GM21528 (cell line): ENCODE measurements at regions not wholly inside any gene's neighbourhood (a gene's known extent, or its start where the extent isn't known, plus 50 kb on each side); places are given as distances from the start of the nearest gene placed in this dataset.
A peak's percentile ranks its signal among the peaks of the same experiment; 100 is the strongest.

Experiments used
- ATAC-seq: cut with Tn5 transposase; IDR thresholded peaks from one replicate; pipeline ENCODE4 v1.9.1; 2021; ENCODE audit warnings: mild to moderate bottlenecking, moderate library complexity; ENCODE audit not compliant: unreplicated experiment, low FRiP score

DNA sequence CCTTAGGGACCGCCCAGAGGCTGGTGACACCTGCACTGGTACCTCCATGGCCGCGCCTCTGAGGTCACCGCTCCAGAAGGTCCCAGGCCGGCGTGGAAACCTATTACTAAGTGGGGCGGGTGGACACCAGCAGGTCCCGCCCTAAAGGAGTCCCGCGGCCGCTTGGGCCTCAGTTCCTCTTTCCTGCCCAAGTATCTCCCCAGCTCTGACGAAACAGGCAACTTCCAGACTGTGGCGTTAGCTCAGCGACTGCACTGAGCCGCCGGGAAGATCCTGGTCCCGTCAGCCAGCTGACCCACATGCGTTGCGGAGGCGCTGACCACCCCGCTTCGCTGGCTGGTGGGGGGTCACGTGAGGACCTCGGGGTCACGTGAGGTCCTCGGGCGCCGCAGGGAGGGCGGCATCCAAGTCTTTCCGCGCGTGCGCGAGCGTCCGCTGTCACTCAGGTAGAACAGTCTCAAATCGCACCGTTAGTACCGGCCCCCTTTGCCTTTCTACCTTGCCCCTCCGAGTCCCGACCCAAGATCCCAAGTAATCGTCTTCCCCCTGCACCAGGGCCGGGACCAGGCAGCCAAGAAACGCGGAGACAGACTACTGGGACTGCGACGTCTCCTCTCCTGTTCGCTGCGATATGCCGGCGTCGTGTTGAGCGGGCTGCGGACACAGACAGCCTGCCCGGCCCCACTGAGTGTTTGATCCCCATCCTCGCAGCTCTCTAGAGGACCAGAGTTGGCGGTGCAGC is 53.7 kb upstream of the KDM4C start:
- ATAC-seq: peak; percentile 85

DNA sequence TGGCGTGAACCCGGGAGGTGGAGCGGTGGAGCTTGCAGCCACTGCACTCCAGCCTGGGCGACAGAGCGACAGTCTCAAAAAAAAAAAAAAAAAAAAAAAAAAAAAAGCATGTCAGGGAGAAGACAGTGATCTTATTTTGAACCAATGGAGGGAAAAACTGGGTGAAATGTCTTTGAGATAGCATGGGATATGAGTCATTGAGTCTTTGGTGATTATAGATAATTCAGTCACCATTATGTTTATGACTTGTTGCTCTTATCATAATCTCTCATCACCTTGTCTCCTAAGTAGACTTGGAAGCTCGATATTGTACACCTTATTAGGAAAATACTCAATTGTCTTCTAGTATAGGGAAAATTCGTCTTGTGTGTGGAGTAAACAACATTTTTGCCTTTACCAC is 55.1 kb upstream of the KDM4C start:
- ATAC-seq: no peak

DNA sequence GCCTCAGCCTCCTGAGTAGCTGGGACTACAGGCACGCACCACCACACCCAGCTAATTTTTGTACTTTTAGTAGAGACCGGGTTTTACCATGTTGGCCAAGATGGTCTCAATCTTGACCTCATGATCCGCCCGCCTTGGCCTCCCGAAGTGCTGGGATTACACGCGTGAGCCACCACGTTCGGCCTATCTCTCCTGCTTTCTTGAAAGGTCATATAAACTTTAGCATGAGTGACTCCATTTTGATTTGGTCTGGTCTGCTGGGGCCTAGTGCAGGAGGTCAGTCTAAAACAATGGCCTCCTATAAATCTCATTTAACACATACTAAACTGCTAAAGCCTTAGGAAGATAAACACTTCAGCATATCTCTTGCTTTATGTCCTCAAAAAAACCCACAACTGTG is 50.6 kb upstream of the GLDC start:
- no peak for ATAC-seq

DNA sequence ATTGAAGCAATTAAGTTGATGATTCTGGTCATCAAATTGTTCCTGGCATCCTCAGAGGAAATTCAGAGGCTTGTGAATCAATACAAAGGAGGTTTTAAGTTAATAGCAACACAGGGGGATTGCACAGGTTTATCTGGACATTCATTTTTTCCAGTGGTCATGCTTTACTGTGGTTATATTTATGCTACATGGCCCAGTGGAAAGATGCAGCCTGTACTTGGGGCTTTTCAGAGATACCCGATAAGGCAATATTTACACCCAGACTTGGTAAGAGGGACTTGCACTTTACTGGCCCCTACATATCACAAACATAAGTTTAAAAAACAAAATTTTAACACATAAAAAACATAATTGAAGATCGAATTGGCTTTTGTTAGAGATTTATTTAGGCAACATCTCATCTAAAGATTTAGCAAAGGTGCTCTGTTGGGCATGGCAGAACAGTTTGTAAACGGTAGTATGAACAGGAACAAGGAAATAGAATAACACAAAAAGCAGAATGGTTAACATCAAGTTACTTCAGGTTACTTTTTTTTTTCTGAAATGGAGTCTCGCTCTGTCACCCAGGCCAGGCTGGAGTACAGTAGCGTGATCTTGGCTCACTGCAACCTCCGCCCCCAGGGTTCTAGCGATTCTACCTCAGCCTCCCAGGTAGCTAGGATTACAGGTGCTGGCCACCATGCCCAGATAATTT is 49.7 kb upstream of the GLDC start:
- no peak for ATAC-seq
